KMS-11 (cell line): ENCODE measurements at regions not wholly inside any gene's neighbourhood (a gene's known extent, or its start where the extent isn't known, plus 50 kb on each side); places are given as distances from the start of the nearest gene placed in this dataset.
"Not testable (repeated sequence)": the region's sequence is repeated elsewhere in the genome, so short reads cannot be mapped to it uniquely, and the experiment has no call there.

ENCODE experiments used
- H2AFZ ChIP-seq: fragments of 200-600 bp; sonication (generic); 2 replicates; pipeline ENCODE4 v1.6.1; 2016; ENCODE audit warnings: antibody characterized with exemption, mixed run types, low read depth
- H3K27ac ChIP-seq: fragments of 200-600 bp; sonication (generic); 2 replicates; pipeline ENCODE4 v1.6.1; 2016; ENCODE audit warnings: mild to moderate bottlenecking, mixed run types
- H3K27me3 ChIP-seq: fragments of 200-600 bp; sonication (generic); 2 replicates; pipeline ENCODE4 v1.6.1; 2017; ENCODE audit warnings: mild to moderate bottlenecking, low read depth, mixed run types, moderate library complexity; ENCODE audit not compliant: insufficient read depth
- H3K36me3 ChIP-seq: fragments of 200-600 bp; sonication (generic); 2 replicates; pipeline ENCODE4 v1.6.1; 2017; ENCODE audit warnings: mild to moderate bottlenecking, mixed run types; ENCODE audit not compliant: insufficient read depth
- H3K4me1 ChIP-seq: fragments of 200-600 bp; sonication (generic); 2 replicates; pipeline ENCODE4 v1.6.1; 2016; ENCODE audit warnings: mild to moderate bottlenecking, low read depth, mixed run types; ENCODE audit not compliant: poor library complexity, severe bottlenecking
- H3K4me2 ChIP-seq: fragments of 200-600 bp; sonication (generic); 2 replicates; pipeline ENCODE4 v1.7.0; 2016; ENCODE audit warnings: mild to moderate bottlenecking, mixed run types
- H3K4me3 ChIP-seq: fragments of 200-600 bp; sonication (generic); IDR thresholded peaks from 2 replicates; pipeline ENCODE4 v1.6.1; 2017; ENCODE audit warnings: low read depth, low read length, mixed read lengths; ENCODE audit not compliant: insufficient read depth
- H3K79me2 ChIP-seq: fragments of 200-600 bp; sonication (generic); 2 replicates; pipeline ENCODE4 v1.6.1; 2016; ENCODE audit warnings: low read depth, mixed run types; ENCODE audit not compliant: insufficient read depth
- H3K9ac ChIP-seq: fragments of 200-600 bp; sonication (generic); 2 replicates; pipeline ENCODE4 v1.6.1; 2016; ENCODE audit warnings: mild to moderate bottlenecking, mixed run types
- H4K20me1 ChIP-seq: fragments of 200-600 bp; sonication (generic); 2 replicates; pipeline ENCODE4 v1.6.1; 2016; ENCODE audit warnings: mild to moderate bottlenecking, mixed run types; ENCODE audit not compliant: insufficient read depth
- CTCF ChIP-seq: fragments of 200-600 bp; sonication (generic); conservative IDR thresholded peaks from 2 replicates; pipeline ENCODE4 v1.6.1; 2017; ENCODE audit warnings: low read depth, mild to moderate bottlenecking, antibody characterized with exemption, low read length, moderate library complexity, mixed read lengths

- Histone ChIP-seq H4K20me1 (no peaks in the 10 kb centered on the region), H3K27me3 (no peaks in the 10 kb centered on the region), H3K4me3 (no peak overlapping the region), H3K36me3 (no peaks in the 10 kb centered on the region), H3K9ac (no peak overlapping the region), H3K4me1 (no peaks in the 10 kb centered on the region), H2AFZ (no peak overlapping the region), H3K27ac (no peak overlapping the region), H3K79me2 (no peaks in the 10 kb centered on the region), H3K4me2 (no peak overlapping the region)
- TF ChIP-seq CTCF, result no peak
Observed at GRCh38 chr4:164648849-164649212, 105.1 kb upstream of the SMIM31 start.

DNA sequence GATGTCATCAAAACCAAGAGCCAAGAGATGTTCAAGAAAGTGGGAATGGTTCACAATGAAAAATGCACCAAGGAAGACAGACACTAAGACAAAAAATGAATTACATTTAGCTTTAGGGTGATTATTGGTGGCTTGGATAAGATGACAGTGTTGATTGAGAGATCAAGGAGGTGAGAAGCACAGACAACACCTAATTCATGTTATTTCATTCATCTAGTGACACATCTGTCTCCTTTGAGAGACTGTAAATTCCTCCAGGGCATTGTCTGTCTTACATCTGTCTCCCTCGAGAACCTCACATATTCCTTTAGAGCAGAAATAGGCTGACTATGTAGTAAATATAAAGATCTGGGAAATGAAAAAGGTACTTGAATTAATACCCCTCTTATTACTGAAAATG, 94.2 kb upstream of the SMIM31 start:
- Histone ChIP-seq H3K9ac (no peak overlapping the region), H3K4me3 (no peak overlapping the region), H3K36me3 (no peaks in the 10 kb centered on the region), H3K79me2 (no peaks in the 10 kb centered on the region), H2AFZ (no peak overlapping the region), H3K27me3 (no peaks in the 10 kb centered on the region), H3K27ac (no peak overlapping the region), H4K20me1 (no peaks in the 10 kb centered on the region), H3K4me2 (no peak overlapping the region), H3K4me1 (no peaks in the 10 kb centered on the region)
- no peak for TF ChIP-seq CTCF

DNA sequence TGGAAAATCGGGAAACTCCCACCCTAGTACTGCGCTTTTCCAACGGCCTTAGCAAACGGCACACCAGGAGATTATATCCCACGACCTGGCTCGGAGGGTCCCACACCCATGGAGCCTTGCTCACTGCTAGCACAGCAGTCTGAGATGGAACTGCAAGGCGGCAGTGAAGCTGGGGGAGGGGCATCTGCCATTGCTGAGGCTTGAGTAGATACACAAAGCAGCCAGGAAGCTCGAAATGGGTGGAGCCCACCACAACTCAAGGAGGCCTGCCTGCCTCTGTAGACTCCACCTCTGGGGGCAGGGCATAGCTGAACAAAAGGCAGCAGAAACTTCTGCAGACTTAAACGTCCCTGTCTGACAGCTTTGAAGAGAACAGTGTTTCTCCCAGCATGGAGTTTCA, 77.8 kb upstream of the SMIM31 start:
- not testable (repeated sequence) for H3K27ac ChIP-seq, H3K27me3 ChIP-seq

DNA sequence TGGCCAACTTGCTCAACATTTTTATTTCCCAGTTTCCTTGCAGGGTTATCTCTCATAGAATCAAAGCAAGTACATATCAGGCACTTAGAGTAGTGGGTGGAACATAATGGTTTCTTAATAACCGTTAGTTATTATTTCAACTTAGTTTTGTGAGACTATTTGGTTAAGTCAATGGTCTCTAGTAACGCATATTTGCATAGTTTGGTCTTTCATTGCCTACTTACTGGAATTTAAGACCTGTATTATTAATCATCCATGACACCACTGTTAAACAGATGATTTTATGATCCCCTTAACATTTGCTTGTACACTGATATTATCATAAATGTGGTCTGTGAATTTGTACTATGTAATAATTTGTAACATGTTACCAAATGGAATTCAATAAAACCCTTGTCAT, 70.9 kb upstream of the SMIM31 start:
- H3K79me2 ChIP-seq, result no peaks in the 10 kb centered on the region
- TF ChIP-seq CTCF, result no peak
- no peak overlapping the region for H3K9ac ChIP-seq
- H2AFZ ChIP-seq, result no peak overlapping the region
- no peak overlapping the region for H3K4me3 ChIP-seq
- H3K36me3 ChIP-seq, result no peaks in the 10 kb centered on the region
- H3K27ac ChIP-seq, result no peak overlapping the region
- no peaks in the 10 kb centered on the region for H3K4me1 ChIP-seq
- H3K4me2 ChIP-seq, result no peak overlapping the region
- H3K27me3 ChIP-seq, result no peaks in the 10 kb centered on the region
- H4K20me1 ChIP-seq, result no peaks in the 10 kb centered on the region

More for the DNA sequence above, 77.8 kb upstream of the SMIM31 start:
- not testable (repeated sequence) for H4K20me1 ChIP-seq, H3K4me3 ChIP-seq, H3K9ac ChIP-seq, H3K79me2 ChIP-seq, H3K4me2 ChIP-seq, H3K4me1 ChIP-seq, H2AFZ ChIP-seq, H3K36me3 ChIP-seq

DNA sequence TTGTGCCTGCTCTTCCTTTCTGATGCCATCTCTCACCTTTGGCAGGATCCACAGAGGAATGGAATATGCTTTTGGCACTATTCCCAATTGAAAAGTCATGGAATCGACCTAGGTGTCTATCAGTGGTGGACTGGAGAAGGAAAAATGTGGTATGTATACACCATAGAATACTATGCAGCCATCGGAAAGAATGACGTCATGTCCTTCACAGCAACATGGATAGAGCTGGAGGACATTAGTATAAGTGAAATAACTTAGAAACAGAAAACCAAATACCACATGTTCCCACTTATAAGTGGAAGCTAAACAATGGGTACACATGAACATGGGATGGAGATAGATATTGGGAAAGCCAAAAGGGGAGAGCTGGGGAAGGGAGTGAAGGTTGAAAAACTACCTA, 58.3 kb upstream of the SMIM31 start:
- no peaks in the 10 kb centered on the region for H4K20me1 ChIP-seq
- H3K9ac ChIP-seq, result no peak overlapping the region
- H3K4me1 ChIP-seq, result no peaks in the 10 kb centered on the region
- H3K4me2 ChIP-seq, result no peak overlapping the region
- H3K79me2 ChIP-seq, result no peaks in the 10 kb centered on the region
- no peaks in the 10 kb centered on the region for H3K27me3 ChIP-seq
- no peak overlapping the region for H2AFZ ChIP-seq
- no peak for TF ChIP-seq CTCF
- H3K4me3 ChIP-seq, result no peak overlapping the region
- no peak overlapping the region for H3K27ac ChIP-seq
- no peaks in the 10 kb centered on the region for H3K36me3 ChIP-seq
